ENCODE measurements at regions not wholly inside any gene's neighbourhood (a gene's known extent, or its start where the extent isn't known, plus 50 kb on each side); places are given as distances from the start of the nearest gene placed in this dataset.

GRCh38 chr4:110970642-110971041 is 347.8 kb upstream of the PITX2 start:
- TF ChIP-seq ELF4 (IDR thresholded peaks at IDR 0.05) (no peak), ARNT (IDR thresholded peaks at IDR 0.05) (no peak), NFRKB (IDR thresholded peaks at IDR 0.05) (no peak), SP1 (IDR thresholded peaks at IDR 0.05) (no peak), BHLHE40 (IDR thresholded peaks at IDR 0.05; ENCODE audit: borderline replicate concordance) (no peak), SUZ12 (IDR thresholded peaks at IDR 0.05) (no peak), FOXM1 (IDR thresholded peaks at IDR 0.05; ENCODE audit: borderline replicate concordance) (no peak)

All from HEK293T (cell line).